ENCODE measurements at regions not wholly inside any gene's neighbourhood (a gene's known extent, or its start where the extent isn't known, plus 50 kb on each side); places are given as distances from the start of the nearest gene placed in this dataset.

DNA sequence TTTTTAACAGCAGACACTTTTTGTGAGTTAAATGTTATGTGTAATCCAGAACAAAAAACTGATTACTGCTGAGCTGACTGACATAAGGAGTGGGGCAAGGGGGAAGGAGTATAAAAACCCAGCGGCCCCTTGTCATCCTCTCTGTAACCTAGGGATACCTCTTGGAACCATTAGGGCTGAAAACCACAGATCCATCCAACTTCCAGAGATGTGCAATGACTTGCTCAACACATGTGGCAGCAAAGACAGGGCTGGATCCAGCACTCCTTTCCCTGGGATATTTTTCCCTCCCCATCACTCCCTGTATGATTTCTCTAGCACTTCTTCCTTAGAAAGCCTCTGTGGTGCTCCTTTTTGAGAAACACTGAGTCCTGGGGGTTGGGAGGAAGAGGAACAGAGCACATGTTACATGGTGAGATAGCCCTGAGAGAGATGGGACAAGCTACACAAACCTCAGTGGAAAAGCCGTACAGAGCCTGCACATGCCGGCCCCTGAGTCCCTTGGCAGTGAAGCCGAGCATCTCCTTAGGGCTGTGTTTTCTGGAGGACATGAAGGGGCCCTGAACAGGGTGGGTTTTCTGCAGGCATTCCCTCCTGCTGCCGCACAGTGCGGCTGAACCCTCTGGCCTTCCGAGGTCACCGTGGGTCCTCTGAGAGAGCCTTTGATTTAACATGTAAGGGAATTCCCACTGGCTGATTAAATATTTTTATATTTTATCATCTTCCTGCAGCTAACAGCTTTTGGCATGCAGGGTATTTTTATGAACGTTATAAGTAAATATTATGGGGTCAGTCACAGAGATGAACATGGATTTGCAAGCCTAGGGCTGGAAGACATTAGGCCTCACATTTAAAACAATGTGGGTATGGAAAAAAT is 219.9 kb downstream of the COG6 start:
- no peak overlapping the region for H3K27ac Mint-ChIP-seq
- H3K4me3 Mint-ChIP-seq (ENCODE audit: low read depth): no peak overlapping the region
- H3K9me3 Mint-ChIP-seq (ENCODE audit: low read depth): no peaks in the 10 kb centered on the region
- DNase-seq (ENCODE audit: low spot score, unreplicated experiment): no peak
- H3K4me1 Mint-ChIP-seq (ENCODE audit: low read depth): no peaks in the 10 kb centered on the region
- H3K36me3 Mint-ChIP-seq (ENCODE audit: insufficient read depth): no peaks in the 10 kb centered on the region
- TF ChIP-seq, protein P1, sequence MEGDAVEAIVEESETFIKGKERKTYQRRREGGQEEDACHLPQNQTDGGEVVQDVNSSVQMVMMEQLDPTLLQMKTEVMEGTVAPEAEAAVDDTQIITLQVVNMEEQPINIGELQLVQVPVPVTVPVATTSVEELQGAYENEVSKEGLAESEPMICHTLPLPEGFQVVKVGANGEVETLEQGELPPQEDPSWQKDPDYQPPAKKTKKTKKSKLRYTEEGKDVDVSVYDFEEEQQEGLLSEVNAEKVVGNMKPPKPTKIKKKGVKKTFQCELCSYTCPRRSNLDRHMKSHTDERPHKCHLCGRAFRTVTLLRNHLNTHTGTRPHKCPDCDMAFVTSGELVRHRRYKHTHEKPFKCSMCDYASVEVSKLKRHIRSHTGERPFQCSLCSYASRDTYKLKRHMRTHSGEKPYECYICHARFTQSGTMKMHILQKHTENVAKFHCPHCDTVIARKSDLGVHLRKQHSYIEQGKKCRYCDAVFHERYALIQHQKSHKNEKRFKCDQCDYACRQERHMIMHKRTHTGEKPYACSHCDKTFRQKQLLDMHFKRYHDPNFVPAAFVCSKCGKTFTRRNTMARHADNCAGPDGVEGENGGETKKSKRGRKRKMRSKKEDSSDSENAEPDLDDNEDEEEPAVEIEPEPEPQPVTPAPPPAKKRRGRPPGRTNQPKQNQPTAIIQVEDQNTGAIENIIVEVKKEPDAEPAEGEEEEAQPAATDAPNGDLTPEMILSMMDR (IDR thresholded peaks at IDR 0.05; ENCODE audit: unreplicated experiment): no peak
- peaks cover 16% of the 10 kb centered on the region for H3K27me3 Mint-ChIP-seq

DNA sequence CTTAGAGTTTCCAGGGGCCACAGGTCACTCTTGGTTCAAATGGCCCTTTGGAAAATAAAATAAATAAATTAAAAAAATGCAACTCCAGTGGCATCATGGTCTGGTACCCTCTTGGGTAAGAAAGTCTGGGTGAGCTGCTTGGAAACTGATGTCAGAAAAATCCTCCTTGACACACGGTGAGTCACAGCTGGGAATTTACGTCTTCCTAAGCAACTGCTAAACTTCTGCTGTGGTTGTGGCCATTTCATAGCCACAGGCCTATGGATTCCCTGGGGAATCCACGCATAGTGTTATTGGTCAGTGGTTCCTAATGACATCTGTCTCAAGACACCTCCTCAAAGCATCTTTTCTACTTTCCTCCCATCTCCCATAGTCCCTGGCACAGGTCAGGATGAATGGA is 220.8 kb downstream of the COG6 start:
- H3K4me3 Mint-ChIP-seq (ENCODE audit: low read depth): no peak overlapping the region
- no peak for DNase-seq (ENCODE audit: low spot score, unreplicated experiment)
- no peaks in the 10 kb centered on the region for H3K9me3 Mint-ChIP-seq (ENCODE audit: low read depth)
- TF ChIP-seq, protein P1 (IDR thresholded peaks at IDR 0.05; ENCODE audit: unreplicated experiment): no peak
- H3K27me3 Mint-ChIP-seq: peaks cover 16% of the 10 kb centered on the region
- H3K36me3 Mint-ChIP-seq (ENCODE audit: insufficient read depth): no peaks in the 10 kb centered on the region
- H3K27ac Mint-ChIP-seq: no peak overlapping the region
- no peaks in the 10 kb centered on the region for H3K4me1 Mint-ChIP-seq (ENCODE audit: low read depth)

DNA sequence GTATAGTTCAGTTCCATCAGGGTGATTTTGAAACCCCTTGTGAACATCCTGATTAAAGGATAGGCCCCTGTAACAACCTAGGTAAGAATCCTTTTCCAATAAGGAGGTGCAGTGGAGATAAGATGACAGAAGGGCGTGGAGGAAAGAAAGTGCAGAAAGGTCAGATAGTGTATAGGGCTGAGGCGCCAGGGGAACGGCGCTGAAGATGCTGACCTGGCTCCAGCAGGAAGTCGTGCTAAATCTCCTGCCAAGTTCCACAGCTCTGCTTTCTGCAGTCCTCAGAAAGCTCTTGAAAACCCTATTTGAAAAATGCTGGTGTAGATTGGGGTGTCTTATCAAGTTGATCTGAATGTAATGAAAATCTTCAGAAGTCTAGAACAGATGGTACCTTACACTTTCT is 221.7 kb downstream of the COG6 start:
- H3K4me1 Mint-ChIP-seq (ENCODE audit: low read depth): no peaks in the 10 kb centered on the region
- TF ChIP-seq, protein P1 (IDR thresholded peaks at IDR 0.05; ENCODE audit: unreplicated experiment): no peak
- no peak for DNase-seq (ENCODE audit: low spot score, unreplicated experiment)
- H3K9me3 Mint-ChIP-seq (ENCODE audit: low read depth): no peaks in the 10 kb centered on the region
- peaks cover 20% of the 10 kb centered on the region for H3K27me3 Mint-ChIP-seq
- no peaks in the 10 kb centered on the region for H3K36me3 Mint-ChIP-seq (ENCODE audit: insufficient read depth)
- H3K27ac Mint-ChIP-seq: no peak overlapping the region
- H3K4me3 Mint-ChIP-seq (ENCODE audit: low read depth): no peak overlapping the region

- Mint-ChIP-seq H3K27ac (no peak overlapping the region), H3K9me3 (ENCODE audit: low read depth) (peaks cover 12% of the 10 kb centered on the region), H3K36me3 (ENCODE audit: insufficient read depth) (no peaks in the 10 kb centered on the region), H3K4me3 (ENCODE audit: low read depth) (no peak overlapping the region), H3K4me1 (ENCODE audit: low read depth) (no peaks in the 10 kb centered on the region), H3K27me3 (peaks cover 17% of the 10 kb centered on the region)
- TF ChIP-seq, protein P1 (IDR thresholded peaks at IDR 0.05; ENCODE audit: unreplicated experiment): no peak
- no peak for DNase-seq (ENCODE audit: low spot score, unreplicated experiment)
Observed at GRCh38 chr13:39879286-39880035, 224.0 kb downstream of the COG6 start.

GRCh38 chr13:39881383-39881782 is 225.9 kb downstream of the COG6 start:
- Mint-ChIP-seq H3K4me3 (ENCODE audit: low read depth) (no peak overlapping the region), H3K27ac (no peak overlapping the region), H3K27me3 (peaks cover 15% of the 10 kb centered on the region), H3K36me3 (ENCODE audit: insufficient read depth) (no peaks in the 10 kb centered on the region), H3K9me3 (ENCODE audit: low read depth) (peaks cover 25% of the 10 kb centered on the region), H3K4me1 (ENCODE audit: low read depth) (no peaks in the 10 kb centered on the region)
- no peak for DNase-seq (ENCODE audit: low spot score, unreplicated experiment)
- TF ChIP-seq, protein P1 (IDR thresholded peaks at IDR 0.05; ENCODE audit: unreplicated experiment): no peak
